ENCODE measurements at regions not wholly inside any gene's neighbourhood (a gene's known extent, or its start where the extent isn't known, plus 50 kb on each side); places are given as distances from the start of the nearest gene placed in this dataset.

DNA sequence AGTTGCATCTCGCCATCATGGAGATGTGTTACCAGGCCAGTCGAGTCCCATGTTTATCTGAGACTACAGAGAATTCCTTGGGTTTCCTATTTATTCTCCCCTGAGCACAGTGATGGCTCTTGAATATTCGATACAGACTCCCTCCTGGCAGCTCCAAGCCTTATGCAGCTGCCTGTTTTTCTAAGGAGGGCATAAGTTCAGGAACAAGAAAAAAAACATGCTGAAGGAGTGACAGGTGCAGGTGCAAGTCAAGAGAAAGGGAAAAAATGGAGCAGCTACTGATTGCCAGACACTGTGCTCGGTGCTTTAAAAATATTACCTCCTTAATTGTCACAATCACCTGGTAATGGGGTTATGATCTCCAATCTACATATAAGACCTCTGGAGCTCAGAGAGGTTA is 177.2 kb upstream of the DPP10 start:
- TF ChIP-seq, protein P1, sequence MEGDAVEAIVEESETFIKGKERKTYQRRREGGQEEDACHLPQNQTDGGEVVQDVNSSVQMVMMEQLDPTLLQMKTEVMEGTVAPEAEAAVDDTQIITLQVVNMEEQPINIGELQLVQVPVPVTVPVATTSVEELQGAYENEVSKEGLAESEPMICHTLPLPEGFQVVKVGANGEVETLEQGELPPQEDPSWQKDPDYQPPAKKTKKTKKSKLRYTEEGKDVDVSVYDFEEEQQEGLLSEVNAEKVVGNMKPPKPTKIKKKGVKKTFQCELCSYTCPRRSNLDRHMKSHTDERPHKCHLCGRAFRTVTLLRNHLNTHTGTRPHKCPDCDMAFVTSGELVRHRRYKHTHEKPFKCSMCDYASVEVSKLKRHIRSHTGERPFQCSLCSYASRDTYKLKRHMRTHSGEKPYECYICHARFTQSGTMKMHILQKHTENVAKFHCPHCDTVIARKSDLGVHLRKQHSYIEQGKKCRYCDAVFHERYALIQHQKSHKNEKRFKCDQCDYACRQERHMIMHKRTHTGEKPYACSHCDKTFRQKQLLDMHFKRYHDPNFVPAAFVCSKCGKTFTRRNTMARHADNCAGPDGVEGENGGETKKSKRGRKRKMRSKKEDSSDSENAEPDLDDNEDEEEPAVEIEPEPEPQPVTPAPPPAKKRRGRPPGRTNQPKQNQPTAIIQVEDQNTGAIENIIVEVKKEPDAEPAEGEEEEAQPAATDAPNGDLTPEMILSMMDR (IDR thresholded peaks at IDR 0.05; ENCODE audit: low read depth, low read length, missing input control), result no peak
- no peak for TF ChIP-seq TAF1 (conservative IDR thresholded peaks at IDR 0.05)
- TF ChIP-seq, protein P2, sequence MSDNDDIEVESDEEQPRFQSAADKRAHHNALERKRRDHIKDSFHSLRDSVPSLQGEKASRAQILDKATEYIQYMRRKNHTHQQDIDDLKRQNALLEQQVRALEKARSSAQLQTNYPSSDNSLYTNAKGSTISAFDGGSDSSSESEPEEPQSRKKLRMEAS (IDR thresholded peaks at IDR 0.05), result no peak
- TF ChIP-seq, protein P3, sequence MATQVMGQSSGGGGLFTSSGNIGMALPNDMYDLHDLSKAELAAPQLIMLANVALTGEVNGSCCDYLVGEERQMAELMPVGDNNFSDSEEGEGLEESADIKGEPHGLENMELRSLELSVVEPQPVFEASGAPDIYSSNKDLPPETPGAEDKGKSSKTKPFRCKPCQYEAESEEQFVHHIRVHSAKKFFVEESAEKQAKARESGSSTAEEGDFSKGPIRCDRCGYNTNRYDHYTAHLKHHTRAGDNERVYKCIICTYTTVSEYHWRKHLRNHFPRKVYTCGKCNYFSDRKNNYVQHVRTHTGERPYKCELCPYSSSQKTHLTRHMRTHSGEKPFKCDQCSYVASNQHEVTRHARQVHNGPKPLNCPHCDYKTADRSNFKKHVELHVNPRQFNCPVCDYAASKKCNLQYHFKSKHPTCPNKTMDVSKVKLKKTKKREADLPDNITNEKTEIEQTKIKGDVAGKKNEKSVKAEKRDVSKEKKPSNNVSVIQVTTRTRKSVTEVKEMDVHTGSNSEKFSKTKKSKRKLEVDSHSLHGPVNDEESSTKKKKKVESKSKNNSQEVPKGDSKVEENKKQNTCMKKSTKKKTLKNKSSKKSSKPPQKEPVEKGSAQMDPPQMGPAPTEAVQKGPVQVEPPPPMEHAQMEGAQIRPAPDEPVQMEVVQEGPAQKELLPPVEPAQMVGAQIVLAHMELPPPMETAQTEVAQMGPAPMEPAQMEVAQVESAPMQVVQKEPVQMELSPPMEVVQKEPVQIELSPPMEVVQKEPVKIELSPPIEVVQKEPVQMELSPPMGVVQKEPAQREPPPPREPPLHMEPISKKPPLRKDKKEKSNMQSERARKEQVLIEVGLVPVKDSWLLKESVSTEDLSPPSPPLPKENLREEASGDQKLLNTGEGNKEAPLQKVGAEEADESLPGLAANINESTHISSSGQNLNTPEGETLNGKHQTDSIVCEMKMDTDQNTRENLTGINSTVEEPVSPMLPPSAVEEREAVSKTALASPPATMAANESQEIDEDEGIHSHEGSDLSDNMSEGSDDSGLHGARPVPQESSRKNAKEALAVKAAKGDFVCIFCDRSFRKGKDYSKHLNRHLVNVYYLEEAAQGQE (IDR thresholded peaks at IDR 0.05), result no peak

Measured in liver (tissue), 3 donors.